Fibroblast of skin of right quadriceps (primary cell): ENCODE measurements at regions not wholly inside any gene's neighbourhood (a gene's known extent, or its start where the extent isn't known, plus 50 kb on each side); places are given as distances from the start of the nearest gene placed in this dataset.

Experiments used
- DNase-seq: peaks from one replicate; pipeline ENCODE4 v3.0.0-alpha.2; 2013

DNA sequence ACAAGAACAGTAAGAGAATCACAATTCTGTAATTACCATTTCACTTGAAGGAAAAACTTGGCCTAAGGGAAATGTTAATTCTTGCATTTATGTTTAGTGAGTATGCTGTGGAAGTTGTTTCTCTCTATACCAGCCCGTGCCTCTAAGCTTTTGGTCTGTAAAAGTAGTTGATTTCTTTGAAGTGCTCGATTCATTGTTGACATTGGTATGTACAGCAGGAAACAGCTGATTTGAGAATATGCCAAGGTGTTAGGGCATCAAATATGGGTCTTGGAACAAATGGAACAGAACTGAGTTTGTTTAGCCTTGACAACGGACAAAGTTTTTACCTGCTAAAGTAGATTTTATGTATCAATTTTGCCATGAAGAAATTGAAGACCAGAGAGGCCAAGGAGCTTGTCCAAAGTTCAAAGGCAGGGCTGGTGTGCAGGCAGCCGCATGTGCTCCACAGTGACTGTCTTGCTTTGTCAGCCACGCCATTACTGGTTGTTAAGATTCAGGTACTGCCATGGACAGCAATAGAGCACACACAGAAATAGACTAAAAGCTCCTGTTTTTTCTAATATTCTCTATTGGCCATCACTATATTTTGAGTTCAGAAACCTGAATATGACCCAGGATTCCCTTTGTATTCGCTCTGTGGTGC is 75.5 kb upstream of the TLR3 start:
- no peak for DNase-seq

DNA sequence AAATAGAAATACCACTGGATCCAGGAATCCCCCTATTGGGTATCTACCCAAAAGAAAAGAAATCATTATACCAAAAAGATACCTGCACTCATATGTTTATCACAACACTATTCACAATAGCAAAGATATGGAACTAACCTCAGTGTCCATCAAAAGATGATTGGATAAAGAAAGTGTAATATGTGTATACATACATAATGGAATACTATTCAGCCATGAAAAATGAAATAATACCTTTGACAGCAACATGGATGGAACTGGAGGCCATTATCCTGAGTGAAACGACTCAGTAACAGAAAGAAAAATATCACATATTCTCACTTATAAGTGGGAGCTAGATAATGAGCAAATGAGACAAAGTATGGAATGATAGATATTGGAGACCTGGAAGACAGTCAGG is 74.2 kb upstream of the TLR3 start:
- DNase-seq = no peak

DNA sequence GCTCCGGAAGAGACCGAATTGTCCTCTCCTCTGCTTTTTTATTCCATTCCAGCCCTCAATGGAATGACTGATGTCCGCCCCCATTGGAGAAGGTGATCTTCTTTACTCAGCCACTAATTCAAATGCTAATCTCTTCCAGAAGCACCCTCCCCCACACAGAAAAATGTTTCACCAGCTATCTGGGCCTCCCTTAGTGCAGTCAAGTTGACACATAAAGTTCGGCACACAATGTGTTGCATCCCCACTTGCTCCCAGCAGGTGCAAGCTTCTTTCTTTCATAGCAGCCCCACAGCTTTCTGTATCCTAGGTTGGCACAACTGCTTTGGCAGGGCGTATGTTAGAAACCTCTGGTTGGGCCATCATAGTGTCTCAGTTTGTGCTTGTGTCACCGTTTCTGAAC is 73.3 kb upstream of the TLR3 start:
- DNase-seq = no peak

DNA sequence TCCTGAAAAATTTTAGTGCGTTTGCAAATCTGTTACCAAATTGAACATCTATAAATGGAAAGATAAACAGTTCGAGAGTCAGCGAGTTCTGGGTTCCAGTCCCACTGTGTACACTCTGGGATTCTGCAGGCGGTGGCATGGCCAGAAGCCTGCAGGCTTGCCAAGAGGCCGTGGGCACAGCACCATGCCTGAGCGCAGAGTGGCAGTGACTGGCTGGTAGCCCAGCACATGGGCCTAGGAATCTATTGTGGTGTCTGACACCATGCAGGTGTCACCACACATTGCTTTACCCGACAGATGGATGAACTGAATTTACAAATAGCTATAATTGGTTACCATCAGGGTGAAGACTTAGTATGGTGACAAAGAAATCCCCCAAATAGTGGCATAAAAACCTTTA is 71.7 kb upstream of the TLR3 start:
- no peak for DNase-seq

DNA sequence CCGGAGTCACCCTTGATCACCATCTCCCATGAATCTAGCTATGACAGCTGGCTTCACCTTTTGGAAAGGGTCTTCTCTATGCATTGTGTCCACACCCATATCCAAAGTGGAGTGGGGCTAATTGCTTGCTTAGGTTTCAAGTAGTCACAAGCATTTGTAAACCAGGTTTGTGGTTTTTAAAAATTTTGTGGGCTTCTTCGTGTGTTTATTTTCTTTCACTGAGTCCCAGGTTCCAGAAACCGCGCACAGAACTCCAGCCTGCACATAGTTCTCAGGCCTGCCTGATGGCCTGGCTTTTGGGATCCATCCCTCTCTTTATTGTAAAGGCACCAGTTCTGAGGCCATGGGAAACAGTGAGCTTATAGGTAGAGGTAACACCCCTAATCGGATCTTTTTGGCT is 70.2 kb upstream of the TLR3 start:
- DNase-seq = no peak

DNA sequence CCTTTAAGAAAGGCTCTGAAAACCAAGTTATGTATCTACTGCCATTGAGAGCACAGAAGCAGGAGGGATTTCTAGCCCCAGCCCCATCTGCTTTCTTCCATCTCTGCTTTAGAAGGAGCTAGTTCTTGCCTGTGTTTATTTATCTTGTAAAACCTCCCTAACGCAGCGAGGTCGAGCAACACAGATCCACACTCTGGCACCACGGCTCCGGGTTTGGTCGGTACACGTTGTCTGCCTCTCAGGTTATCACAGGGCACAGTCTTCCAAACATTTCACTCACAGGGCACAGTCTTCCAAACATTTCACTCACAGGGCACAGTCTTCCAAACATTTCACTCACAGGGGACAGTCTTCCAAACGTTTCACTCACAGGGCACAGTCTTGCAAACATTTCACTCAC is 69.7 kb upstream of the TLR3 start:
- no peak for DNase-seq

DNA sequence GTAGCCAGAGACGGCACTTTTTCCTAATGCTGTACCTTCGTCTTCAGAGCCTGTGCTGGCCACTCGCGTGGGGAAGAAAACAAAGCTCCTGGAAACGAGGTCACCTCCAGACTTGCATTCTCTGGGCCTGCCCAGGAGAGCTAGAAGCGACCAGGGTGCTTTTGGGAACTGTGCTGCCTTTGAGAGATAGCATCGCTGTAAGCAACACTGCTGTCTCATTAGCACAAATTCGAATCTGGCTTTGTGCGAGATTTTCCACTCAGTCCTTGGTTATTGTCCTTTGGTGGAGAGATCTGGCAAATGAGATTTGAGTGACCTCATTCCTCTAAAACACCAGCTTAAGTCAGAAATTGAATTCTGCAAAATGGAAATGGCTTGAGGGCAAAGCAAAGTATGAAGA is 66.1 kb upstream of the TLR3 start:
- no peak for DNase-seq

DNA sequence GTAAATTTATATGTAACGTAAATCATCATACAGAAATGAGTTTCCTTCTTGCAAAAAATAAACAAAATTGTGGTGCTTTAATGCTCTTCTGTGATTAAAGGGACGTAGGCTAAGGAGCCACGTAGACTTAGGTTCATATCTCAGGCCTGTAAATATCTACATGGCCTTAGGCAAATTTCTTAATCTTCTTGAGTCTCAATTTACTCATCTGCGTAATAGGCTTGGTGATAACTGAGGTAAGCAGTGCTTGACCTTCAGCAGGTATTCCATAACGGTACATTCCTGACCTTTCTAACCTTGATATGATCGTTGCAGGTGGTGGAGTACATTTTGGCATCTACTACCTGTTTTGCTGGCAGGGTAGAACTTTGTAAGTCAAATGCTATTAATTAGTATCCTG is 65.2 kb upstream of the TLR3 start:
- DNase-seq = no peak

DNA sequence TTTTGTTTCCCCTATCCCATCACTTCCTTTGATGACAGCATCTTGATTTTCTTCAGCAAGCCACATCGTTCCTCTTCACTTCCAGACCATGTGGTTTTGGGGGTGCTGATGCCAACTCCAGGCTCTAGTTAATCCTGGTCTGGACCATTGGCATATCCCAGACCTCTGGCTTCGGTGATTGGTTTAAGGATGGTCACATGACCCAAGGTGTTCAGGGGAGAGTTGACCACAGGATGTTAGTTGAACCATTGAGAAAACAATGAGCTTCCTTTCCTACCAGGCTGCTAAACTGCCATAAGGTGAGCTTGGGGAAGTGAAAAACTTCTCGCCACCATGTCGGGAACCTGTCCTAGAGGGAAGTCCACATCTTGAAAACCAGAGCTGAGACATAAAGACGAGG is 60.9 kb upstream of the TLR3 start:
- no peak for DNase-seq

DNA sequence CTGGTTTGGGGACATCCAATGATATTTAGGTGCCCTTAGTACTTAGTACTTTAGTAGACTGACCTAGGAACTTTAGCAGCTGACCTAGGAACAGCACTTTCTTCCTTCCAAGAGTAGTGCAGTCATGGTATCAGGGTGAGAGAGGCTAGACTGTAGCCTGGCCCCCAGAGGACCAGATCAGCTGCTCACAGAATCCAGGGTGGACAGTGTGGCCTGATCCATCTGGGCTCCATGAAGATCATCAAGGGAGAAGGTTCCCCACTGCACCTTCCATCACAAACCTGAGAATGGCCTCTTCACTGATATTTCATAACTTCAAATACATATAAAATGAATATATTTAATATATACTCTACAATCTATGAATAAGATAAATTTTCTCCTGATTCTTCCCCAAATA is 59.0 kb upstream of the TLR3 start:
- DNase-seq = no peak

DNA sequence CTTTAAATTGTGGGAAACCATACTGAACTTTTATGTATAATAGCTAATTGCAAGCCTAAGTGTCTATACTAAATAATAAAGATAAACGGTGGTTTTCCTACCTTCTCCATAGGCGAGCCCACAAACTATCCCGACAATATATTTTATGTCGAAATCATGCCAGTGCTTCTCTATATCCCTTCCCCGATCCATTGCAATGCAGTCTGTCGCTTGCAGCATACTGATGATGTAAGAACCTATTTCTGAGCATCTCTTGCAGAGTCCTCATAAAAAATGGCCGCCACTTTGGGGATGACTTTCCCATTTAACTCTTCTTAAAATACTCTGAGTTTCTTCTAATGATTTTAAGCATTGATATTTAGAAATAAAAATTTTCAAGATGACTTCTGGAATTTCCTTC is 58.1 kb upstream of the TLR3 start:
- DNase-seq = no peak

DNA sequence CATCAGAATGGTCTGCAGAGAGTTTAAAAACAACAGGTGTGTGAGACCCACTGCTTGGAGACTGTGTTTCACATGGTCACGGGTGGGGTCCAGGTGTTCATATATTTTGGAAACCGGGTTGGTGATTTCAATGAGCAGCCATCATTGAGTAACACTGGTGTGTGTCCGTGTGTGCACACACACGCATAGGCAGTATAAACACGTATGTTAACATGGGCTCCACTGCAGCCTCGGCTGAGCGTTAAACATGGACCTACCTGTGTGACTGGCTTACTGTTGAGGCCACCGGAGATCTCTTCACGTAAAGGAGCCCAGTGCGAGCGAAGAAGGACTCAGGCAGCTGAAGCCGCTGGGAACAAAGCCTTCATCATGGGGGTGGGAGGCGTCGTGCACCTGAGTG is 56.9 kb upstream of the TLR3 start:
- DNase-seq = no peak

DNA sequence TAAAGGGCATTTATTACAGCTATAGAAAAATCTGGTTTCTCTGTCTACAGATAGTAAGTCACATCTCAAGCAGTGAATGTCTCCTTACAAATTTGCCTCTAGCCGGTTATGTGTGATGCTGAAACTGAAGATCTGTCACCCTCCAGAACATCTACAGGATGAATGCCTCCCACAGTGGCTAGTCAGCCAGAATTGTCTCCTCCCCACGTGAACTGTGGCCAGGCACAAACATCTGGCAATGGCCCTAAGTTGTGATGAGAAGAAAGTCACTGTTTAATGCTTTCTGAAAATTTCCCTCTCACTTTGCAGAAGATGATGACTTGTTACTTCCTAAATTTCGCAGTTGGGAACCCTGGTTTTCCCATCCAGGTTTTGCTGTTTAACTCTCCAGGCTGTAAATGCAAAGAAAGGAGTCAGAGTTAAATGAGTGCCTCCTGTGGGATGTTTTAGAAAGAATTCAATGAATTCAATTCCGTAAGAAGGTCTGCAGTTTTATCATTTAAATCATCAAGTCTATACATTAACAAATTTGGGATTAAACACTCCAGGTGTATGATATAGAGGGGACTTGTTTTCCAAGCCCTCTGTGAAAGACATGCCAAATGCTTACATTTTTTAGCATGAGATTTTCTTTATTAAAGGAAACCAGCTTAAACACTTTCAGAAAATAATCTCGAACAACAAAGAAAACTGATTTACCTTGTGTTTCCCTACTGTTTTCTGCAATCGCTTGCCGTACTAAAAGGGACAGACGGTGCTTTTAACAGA is 55.4 kb upstream of the TLR3 start:
- no peak for DNase-seq

DNA sequence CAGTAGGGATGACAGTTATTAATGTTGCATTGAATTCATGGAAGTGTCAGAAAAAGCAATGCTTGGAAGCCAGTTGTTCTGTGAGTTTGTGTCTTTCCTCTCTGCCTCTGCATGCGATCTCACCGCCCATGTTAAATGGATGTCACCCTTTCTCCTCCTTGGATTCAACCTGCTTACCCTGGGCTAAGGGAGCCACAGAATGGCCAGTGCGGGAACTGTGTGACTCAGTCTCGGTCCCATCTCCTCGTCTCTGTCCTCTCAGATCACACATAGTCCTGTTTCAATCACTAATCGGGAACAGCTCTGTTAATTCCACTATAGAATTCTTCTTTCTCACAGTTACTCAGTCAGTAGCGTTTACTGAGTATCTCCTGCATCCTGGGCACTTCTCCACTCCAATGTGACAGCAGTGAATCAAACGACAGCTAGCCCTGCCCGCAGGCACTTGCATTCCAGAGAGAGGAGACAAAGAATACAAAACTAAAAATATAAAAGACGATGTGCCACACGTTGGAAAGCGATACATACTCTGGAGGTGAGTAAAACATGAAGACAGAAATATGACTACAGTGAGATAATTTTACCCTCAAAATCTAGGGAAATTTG is 53.6 kb upstream of the TLR3 start:
- no peak for DNase-seq

DNA sequence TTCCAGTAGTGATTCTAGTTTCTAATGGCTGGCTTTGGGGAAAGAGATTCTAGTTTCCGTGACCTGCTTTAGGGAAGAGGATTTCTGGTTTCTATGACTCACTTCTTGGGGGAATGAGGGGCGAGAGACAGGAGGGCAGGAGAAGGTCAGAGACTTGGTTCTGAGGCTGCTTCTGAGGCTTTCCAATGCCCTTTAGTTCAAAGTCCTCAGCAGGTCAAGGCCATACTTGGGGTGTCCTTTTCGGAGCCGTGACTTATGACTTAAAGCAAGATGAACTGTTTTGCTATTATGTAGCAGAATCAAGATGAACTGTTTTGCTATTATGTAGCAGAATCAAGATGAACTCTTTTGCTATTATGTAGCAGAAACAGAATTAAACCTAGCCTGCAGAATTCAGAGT is 52.2 kb upstream of the TLR3 start:
- no peak for DNase-seq

DNA sequence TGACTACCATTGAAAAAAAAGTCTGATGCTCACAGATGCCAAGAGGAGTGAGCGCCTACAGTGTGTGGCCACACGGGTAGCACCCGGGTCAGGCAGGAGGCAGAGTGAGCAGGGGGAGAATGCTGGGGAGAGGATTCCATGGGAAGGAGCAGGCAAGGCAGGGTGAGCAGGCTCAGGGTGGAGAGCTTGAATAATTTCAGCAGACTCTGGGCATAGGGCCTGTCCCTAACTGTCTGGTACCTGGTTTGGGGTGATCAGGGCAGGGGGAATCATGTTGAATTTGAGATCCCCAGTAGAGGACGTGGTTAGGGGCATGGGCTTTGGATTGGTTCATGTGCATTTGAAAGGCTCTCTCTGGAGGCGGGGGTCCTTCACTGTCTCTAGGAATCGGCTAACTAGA is 51.2 kb upstream of the TLR3 start:
- no peak for DNase-seq

DNA sequence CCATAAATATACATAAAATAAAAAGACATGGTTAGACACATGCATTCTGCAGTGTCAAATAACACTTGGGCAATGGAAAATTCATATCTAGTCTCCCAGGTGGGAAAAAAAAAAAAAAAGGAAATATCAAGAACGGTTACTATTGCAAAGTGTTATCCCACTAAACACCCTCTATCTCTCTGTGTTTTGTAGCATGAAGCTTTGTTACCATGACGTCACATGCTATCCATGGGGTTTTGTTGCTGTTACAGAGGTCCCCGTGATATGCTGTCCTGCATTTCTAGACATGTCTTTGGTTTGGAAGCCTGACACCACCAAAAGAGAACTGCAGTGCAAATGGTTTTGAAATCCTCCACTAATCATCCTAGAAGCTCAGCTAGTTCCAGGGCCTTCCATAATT is 50.7 kb upstream of the TLR3 start:
- DNase-seq = no peak

DNA sequence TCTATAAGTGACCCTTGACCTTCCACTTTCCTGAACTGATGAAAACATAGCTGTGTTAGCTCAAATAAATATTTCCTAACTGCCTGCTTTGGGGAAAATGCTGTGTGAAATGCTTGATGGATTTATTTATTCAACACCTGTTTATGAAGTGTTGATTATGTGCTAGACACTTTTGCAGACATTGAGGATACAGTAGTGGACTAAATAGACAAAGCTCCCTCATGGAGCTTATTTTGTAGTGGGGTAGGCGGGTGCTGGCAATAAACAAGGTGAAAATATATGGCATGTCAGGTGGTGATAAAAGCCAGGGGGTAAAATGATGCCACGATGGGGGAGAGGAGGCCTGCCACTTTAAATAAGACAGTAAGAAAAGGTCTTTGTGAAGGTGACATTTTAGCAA is 50.2 kb upstream of the TLR3 start:
- no peak for DNase-seq
